Esophagus squamous epithelium (tissue), 5 donors: ENCODE measurements at regions not wholly inside any gene's neighbourhood (a gene's known extent, or its start where the extent isn't known, plus 50 kb on each side); places are given as distances from the start of the nearest gene placed in this dataset.

ENCODE experiments used
- DNase-seq: peaks from one replicate; lab custom pipeline; 2025; lab: John Stamatoyannopoulos, UW
- H3K27ac ChIP-seq, 4 donors: fragments of 200-600 bp; sonication (generic); one replicate each; pipeline ENCODE4 v1.5.1; 2016 to 2019; ENCODE audit warnings: mild to moderate bottlenecking in 1 of 4
- H3K27me3 ChIP-seq, 4 donors: fragments of 200-600 bp; sonication (generic); 1 replicate in 3 of 4; 2 replicates in 1 of 4; pipeline versions ENCODE4 v1.5.1 to v1.6.0; 2017 to 2021; ENCODE audit warnings: antibody characterized with exemption in 1 of 4
- H3K36me3 ChIP-seq, 3 donors: fragments of 200-600 bp; sonication (generic); one replicate each; pipeline ENCODE4 v1.5.1; 2016 to 2019
- H3K4me1 ChIP-seq, 3 donors: fragments of 200-600 bp; sonication (generic); one replicate each; pipeline ENCODE4 v1.5.1; 2017 to 2019
- H3K4me3 ChIP-seq, 4 donors: fragments of 200-600 bp; sonication (generic); 1 replicate in 3 of 4; 2 replicates in 1 of 4; pipeline ENCODE4 v1.5.1; 2016 to 2019; ENCODE audit warnings: mild to moderate bottlenecking in 2 of 4, moderate library complexity in 1 of 4
- H3K9me3 ChIP-seq, 3 donors: fragments of 200-600 bp; sonication (generic); one replicate each; pipeline ENCODE4 v1.5.1; 2016 to 2019
- CTCF ChIP-seq, 6 experiments: fragments of 450-650 bp in 4 of 6; fragments of 200-600 bp in 2 of 6; sonication (generic) in 2 of 6; IDR thresholded peaks; one replicate each; pipeline ENCODE4 v1.5.1; 2016 to 2019; ENCODE audit warnings: antibody characterized with exemption in 6 of 6, mild to moderate bottlenecking in 4 of 6, moderate library complexity in 4 of 6
- POLR2A ChIP-seq, 4 donors: fragments of 450-650 bp; IDR thresholded peaks; one replicate each; pipeline ENCODE4 v1.6.1; 2017; ENCODE audit warnings: antibody characterized with exemption in 4 of 4, mild to moderate bottlenecking in 4 of 4, moderate library complexity in 3 of 4
- WGBS, 2 donors: methylation state at CpG; one replicate each; pipeline ENCODE4 v1.1.5; 2018; 5-methylcytosine and 5-hydroxymethylcytosine counted together
- intact Hi-C: fragments of 100-400 bp; cut with DNase I; formaldehyde crosslinking; loops from one replicate; pipeline ENCODE4 v1.15.0; 2022
- donor health status: DM: yes; HTN: yes; CAD: no.

- H3K4me1 ChIP-seq, result peaks cover 0 to 5% (median 0%) of the 10 kb centered on the region in 3 donors
- 70 to 85% methylated on average over 3 to 6 of the region's 6 CpGs for WGBS, 2 donors
- intact Hi-C loops, result no loop called here
- H3K36me3 ChIP-seq, result no peaks in the 10 kb centered on the region
- TF ChIP-seq CTCF (IDR thresholded peaks at IDR 0.05), result no peak
- no peak for TF ChIP-seq POLR2A (IDR thresholded peaks at IDR 0.05)
- no peak for DNase-seq
- H3K27me3 ChIP-seq, result no peaks in the 10 kb centered on the region
- no peak overlapping the region for H3K4me3 ChIP-seq
- H3K9me3 ChIP-seq, result no peaks in the 10 kb centered on the region
- no peak overlapping the region for H3K27ac ChIP-seq
These were observed 193.3 kb downstream of the LURAP1L start for GRCh38 chr9:12968093-12968492.

GRCh38 chr9:12972608-12973589 is 198.1 kb downstream of the LURAP1L start:
- Histone ChIP-seq H3K4me3 (no peak overlapping the region), H3K4me1 (peaks cover 0 to 12% (median 0%) of the 10 kb centered on the region in 3 donors), H3K27me3 (no peaks in the 10 kb centered on the region), H3K9me3 (no peaks in the 10 kb centered on the region), H3K36me3 (no peaks in the 10 kb centered on the region), H3K27ac (peak overlapping the region in 1 of 4 donors; percentile 18)
- WGBS, 2 donors, result 51 to 68% methylated on average over 6 to 7 of the region's 8 CpGs
- no peak for TF ChIP-seq CTCF (IDR thresholded peaks at IDR 0.05)
- TF ChIP-seq POLR2A (IDR thresholded peaks at IDR 0.05), result no peak
- no peak for DNase-seq
- intact Hi-C loops, result no loop called here

GRCh38 chr9:12973710-12974109 is 198.9 kb downstream of the LURAP1L start:
- no peak overlapping the region for H3K4me3 ChIP-seq
- 33 to 36% methylated on average over 1 of the region's 1 CpG for WGBS, 2 donors
- no peak for DNase-seq
- H3K27me3 ChIP-seq, result no peaks in the 10 kb centered on the region
- no peak overlapping the region for H3K27ac ChIP-seq
- H3K4me1 ChIP-seq, result peaks cover 0 to 12% (median 0%) of the 10 kb centered on the region in 3 donors
- intact Hi-C loops, result no loop called here
- H3K36me3 ChIP-seq, result no peaks in the 10 kb centered on the region
- no peak for TF ChIP-seq POLR2A (IDR thresholded peaks at IDR 0.05)
- no peak for TF ChIP-seq CTCF (IDR thresholded peaks at IDR 0.05)
- H3K9me3 ChIP-seq, result no peaks in the 10 kb centered on the region

GRCh38 chr9:12974671-12975070 is 199.9 kb downstream of the LURAP1L start:
- Histone ChIP-seq H3K4me3 (no peak overlapping the region), H3K27me3 (no peaks in the 10 kb centered on the region), H3K9me3 (no peaks in the 10 kb centered on the region), H3K36me3 (no peaks in the 10 kb centered on the region), H3K4me1 (peaks cover 0 to 12% (median 0%) of the 10 kb centered on the region in 3 donors), H3K27ac (no peak overlapping the region)
- no peak for DNase-seq
- WGBS, 2 donors, result 52 to 53% methylated on average over 1 of the region's 1 CpG
- intact Hi-C loops, result no loop called here
- no peak for TF ChIP-seq CTCF (IDR thresholded peaks at IDR 0.05)
- TF ChIP-seq POLR2A (IDR thresholded peaks at IDR 0.05), result no peak

GRCh38 chr9:12975496-12975895 is 200.7 kb downstream of the LURAP1L start:
- no peaks in the 10 kb centered on the region for H3K36me3 ChIP-seq
- intact Hi-C loops, result no loop called here
- H3K4me1 ChIP-seq, result peaks cover 0 to 12% (median 0%) of the 10 kb centered on the region in 3 donors
- no peak overlapping the region for H3K27ac ChIP-seq
- no peaks in the 10 kb centered on the region for H3K9me3 ChIP-seq
- no peaks in the 10 kb centered on the region for H3K27me3 ChIP-seq
- TF ChIP-seq CTCF (IDR thresholded peaks at IDR 0.05) (no peak), POLR2A (IDR thresholded peaks at IDR 0.05) (no peak)
- DNase-seq, result no peak
- no peak overlapping the region for H3K4me3 ChIP-seq
- 67 to 74% methylated on average over 2 of the region's 2 CpGs for WGBS, 2 donors
